Cerebellar nuclear complex (tissue), 1 donor: ENCODE measurements at regions not wholly inside any gene's neighbourhood (a gene's known extent, or its start where the extent isn't known, plus 50 kb on each side); places are given as distances from the start of the nearest gene placed in this dataset.
"Not testable (repeated sequence)": the region's sequence is repeated elsewhere in the genome, so short reads cannot be mapped to it uniquely, and the experiment has no call there.

ENCODE experiments used
- DNase-seq, 2 experiments: peaks; one replicate each; lab custom pipeline; 2025; lab: John Stamatoyannopoulos, UW

- DNase-seq, result no peak
Observed at GRCh38 chr1:233722212-233722979, 108.5 kb downstream of the KCNK1 start.

- no peak for DNase-seq
Observed at GRCh38 chr1:233723387-233723786, 109.5 kb downstream of the KCNK1 start.

GRCh38 chr1:233724131-233724631, 110.3 kb downstream of the KCNK1 start:
- DNase-seq, result not testable (repeated sequence)

GRCh38 chr1:233725423-233725822, 111.5 kb downstream of the KCNK1 start:
- DNase-seq, result no peak

- no peak for DNase-seq
Observed at GRCh38 chr1:233728721-233729120, 114.8 kb downstream of the KCNK1 start.

- no peak for DNase-seq
Observed at GRCh38 chr1:233730380-233730779, 116.5 kb downstream of the KCNK1 start.

- no peak for DNase-seq
Observed at GRCh38 chr1:233730809-233731208, 116.9 kb downstream of the KCNK1 start.

- DNase-seq, result no peak
Observed at GRCh38 chr1:233732206-233732605, 118.3 kb downstream of the KCNK1 start.

- DNase-seq, result no peak
Observed at GRCh38 chr1:233734456-233734855, 120.5 kb downstream of the KCNK1 start.

- no peak for DNase-seq
Observed at GRCh38 chr1:233735331-233735730, 121.4 kb downstream of the KCNK1 start.

GRCh38 chr1:233735847-233736246, 121.9 kb downstream of the KCNK1 start:
- no peak for DNase-seq

- no peak for DNase-seq
Observed at GRCh38 chr1:233737341-233737740, 123.4 kb downstream of the KCNK1 start.

GRCh38 chr1:233738396-233738795, 124.5 kb downstream of the KCNK1 start:
- DNase-seq, result no peak

GRCh38 chr1:233738850-233739249, 124.9 kb downstream of the KCNK1 start:
- DNase-seq, result no peak

GRCh38 chr1:233744779-233745513, 131.0 kb downstream of the KCNK1 start:
- DNase-seq, result no peak

GRCh38 chr1:233750139-233750538, 136.2 kb downstream of the KCNK1 start:
- no peak for DNase-seq

GRCh38 chr1:233759665-233760064, 144.8 kb upstream of the SLC35F3 start:
- no peak for DNase-seq

GRCh38 chr1:233764304-233764703, 140.2 kb upstream of the SLC35F3 start:
- DNase-seq, result not testable (repeated sequence)

GRCh38 chr1:233777566-233777965, 126.9 kb upstream of the SLC35F3 start:
- no peak for DNase-seq

- no peak for DNase-seq
Observed at GRCh38 chr1:233780049-233780448, 124.4 kb upstream of the SLC35F3 start.

- no peak for DNase-seq
Observed at GRCh38 chr1:233782937-233783586, 121.4 kb upstream of the SLC35F3 start.

- no peak for DNase-seq
Observed at GRCh38 chr1:233787599-233787998, 116.9 kb upstream of the SLC35F3 start.

- no peak for DNase-seq
Observed at GRCh38 chr1:233788687-233789086, 115.8 kb upstream of the SLC35F3 start.
